Stimulated activated CD4-positive, alpha-beta T cell treated with anti-CD3 and anti-CD28 coated beads, Interleukin-15, amount 100 ng/mL, for 1 hour (primary cell): ENCODE measurements at regions not wholly inside any gene's neighbourhood (a gene's known extent, or its start where the extent isn't known, plus 50 kb on each side); places are given as distances from the start of the nearest gene placed in this dataset.
"Not testable (repeated sequence)": the region's sequence is repeated elsewhere in the genome, so short reads cannot be mapped to it uniquely, and the experiment has no call there.

Source experiments
- DNase-seq, 2 donors: peaks; one replicate each; pipeline ENCODE4 v3.0.0-alpha.2; 2020; ENCODE audit warnings: low read depth in 1 of 2, low spot score in 1 of 2

- no peak for DNase-seq
Observed at GRCh38 chr2:64914247-64914646, 75.0 kb upstream of the SLC1A4 start.

DNA sequence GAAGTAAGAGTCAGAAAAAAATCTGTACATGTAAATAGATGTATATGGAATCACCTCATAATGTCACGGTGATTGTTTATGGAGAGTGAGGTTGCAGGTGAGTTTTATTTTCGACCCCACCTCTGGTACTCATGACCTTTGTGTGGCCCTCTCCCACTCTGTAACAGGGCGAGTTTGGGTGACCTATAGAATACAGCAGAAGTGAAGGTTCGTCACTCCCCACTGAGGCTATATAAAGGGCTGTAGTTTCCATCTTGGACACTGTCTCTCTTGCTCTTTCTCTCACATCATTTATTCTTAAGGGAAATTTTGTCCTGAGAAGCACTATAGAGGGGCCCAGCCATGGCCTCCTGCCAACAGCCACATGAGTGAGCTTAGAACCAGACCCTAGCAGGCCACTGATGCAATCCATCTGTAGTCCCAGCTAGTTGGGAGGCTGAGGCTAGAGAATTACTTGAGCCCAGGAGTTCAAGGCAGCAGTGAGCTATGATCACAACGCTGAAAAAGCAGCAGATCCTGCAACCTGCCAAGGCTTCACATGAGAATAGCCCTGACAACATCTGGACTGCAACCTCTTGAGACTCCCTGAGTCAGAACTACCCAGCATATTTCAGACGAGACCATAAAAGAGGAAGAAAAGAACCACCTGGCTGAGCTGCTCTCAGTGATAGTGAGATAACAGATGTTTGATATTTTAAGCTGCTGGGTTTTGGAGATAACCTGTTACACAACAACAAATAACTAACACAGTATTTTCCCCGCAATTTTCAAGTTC, 74.3 kb upstream of the SLC1A4 start:
- no peak for DNase-seq

DNA sequence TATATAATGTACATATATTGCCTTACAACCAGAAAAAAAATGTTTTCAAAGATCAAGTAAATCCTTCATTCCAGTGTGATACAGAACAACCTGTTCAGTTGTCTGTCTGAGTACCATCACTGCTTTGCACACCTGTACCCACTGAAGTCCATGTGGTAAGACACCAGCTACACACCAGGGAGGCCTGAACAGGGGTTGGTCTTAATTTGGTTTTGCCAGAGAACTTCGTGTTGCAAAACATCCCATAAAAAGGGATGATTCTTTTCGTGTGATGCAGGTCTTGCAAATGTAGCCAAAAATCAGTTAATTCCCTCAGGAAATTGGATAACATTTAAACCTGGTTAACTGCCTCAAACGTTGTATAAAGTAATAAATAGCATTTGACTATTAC, 73.7 kb upstream of the SLC1A4 start:
- no peak for DNase-seq

- no peak for DNase-seq
Observed at GRCh38 chr2:64918220-64918886, 70.8 kb upstream of the SLC1A4 start.

DNA sequence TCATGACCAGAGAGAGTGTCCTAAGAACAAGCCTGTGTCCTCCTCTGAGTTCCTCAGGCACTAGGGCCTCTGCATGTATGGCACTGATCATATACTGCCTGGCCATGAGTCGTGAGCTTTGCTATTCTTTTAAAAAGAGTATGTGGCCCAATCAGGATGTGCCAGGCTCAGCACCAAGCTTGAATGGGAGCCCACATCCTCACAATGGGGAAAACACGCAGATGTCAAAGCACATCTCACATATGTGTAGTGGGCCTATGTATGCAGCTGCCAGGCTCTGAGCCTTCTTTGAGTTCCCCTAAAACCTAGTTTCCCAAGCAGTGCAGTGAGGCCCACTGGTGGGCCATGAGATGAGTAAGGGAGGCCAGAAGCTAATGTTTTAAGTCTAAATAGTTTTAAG, 69.9 kb upstream of the SLC1A4 start:
- DNase-seq: no peak

- DNase-seq: no peak
Observed at GRCh38 chr2:64922482-64923384, 66.5 kb upstream of the SLC1A4 start.

DNA sequence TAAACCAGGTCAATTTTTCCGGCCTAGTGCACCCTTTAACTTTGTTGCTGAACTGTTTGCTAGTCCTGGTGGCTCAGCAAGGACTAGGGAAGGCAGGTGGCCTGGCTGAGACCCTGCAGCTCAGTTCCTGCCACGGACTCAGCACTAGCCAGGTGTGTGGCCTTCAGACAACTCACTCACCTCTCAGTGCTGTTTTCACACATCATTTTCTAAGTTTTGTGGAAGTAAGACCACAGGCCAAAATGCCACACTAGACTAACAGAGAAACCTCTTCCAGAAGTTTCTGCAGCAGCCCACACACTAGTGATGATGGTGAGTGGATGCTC, 65.9 kb upstream of the SLC1A4 start:
- DNase-seq: no peak

GRCh38 chr2:64924170-64924934, 64.8 kb upstream of the SLC1A4 start:
- DNase-seq: no peak

DNA sequence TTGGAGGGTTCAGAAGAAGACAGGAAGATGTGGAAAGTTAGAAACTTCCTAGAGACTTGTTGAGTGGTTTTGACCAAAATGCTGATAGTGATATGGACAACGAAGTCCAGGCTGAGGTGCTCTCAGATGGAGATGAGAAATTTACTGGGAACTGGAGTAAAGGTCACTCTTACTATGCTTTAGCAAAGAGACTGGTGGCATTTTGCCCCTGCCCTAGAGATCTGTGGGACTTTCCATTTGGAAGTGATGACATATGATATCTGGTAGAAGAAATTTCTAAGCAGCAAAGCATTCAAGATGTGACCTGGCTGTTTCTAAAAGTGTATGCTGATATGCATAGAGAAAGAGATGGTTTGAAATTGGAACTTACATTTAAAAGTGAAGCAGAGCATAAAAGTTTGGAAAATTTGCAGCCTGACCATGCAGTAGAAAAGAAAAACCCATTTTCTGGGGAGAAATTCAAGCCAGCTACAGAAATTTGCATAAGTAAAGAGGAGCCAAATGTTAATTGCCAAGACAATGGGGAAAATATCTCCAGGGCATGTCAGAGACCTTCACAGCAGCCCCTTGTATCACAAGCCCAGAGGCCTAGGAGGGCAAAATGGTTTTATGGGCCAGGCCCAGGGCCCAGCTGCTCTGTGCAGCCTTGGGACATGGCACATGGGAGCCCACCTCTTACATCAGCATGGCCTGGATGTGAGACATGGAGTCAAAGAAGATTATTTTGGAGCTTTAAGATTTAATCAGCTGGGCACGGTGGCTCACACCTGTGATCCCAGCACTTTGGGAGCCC, 63.1 kb upstream of the SLC1A4 start:
- not testable (repeated sequence) for DNase-seq

DNA sequence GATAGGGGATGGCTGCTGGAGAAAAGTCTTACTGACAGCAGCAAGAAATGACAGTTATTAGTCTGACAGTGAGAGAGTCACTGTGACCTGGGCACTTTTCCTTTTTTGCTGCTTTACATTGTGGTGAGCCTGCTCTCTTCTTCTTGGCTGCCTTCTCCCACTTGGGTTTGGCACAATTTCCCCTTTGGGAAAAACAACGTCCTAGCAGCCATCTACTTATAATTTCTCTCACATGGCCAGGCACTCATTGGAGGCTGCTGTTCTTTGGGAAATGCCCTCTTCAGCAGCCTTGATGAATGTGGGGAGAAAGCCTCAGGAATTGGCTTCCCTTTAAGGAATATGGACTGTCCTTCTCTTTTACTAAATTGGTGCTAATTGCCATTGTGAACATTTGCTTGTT, 60.4 kb upstream of the SLC1A4 start:
- no peak for DNase-seq

- no peak for DNase-seq
Observed at GRCh38 chr2:64929333-64929732, 59.9 kb upstream of the SLC1A4 start.

GRCh38 chr2:64930258-64930671, 58.9 kb upstream of the SLC1A4 start:
- DNase-seq: no peak

DNA sequence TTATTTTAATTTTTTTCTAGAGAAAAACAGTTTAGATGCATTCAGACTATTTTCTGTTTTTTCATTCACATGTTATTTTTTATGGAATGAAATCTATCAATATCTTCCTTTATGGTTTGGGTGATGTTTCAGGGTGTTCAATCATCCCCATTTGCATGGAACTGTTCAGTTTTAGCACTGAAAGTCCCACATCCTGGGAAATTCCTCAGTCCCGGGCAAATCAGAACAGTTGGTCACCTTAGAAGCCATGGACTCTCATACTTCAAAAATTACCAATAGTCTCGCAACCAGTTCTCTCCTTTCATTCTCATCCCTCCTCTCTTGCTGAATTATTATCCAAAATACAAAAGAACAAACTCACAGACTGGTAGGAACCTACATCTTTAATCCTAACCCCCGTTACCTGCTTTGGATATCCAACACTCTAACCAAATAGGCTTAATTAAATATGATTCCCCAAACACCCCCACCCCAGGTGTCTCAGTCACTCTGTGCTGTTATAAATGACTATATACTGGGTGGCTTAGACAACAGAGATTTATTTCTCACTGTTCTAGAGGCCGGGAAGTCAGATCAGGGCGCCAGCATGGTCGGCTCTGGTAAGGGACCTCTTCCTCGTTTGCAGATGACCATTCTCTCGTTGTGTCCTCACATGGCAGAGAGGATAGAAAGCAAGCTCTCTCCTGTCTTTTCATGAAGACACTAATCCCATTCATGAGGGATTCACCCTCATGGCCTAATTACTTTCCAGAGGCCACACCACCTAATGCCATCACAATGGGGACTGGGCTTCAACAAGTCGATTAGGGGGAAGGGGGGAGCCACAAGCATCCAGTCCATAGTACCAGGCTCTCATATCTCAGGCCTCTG, 57.7 kb upstream of the SLC1A4 start:
- no peak for DNase-seq

DNA sequence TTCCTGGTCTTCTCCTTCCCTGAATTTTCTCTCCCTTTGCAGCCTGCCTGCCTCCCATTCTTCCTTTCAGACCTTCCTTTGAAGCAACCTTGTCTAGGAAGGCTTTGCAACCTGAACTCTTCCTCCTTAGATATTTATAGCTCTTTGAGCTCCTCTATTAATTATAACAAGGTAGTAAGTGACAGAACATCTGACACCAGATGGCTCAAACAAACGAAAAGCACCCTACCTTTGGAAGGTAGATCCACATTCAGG, 57.2 kb upstream of the SLC1A4 start:
- DNase-seq: no peak

GRCh38 chr2:64932371-64933216, 56.6 kb upstream of the SLC1A4 start:
- DNase-seq: no peak

GRCh38 chr2:64934530-64934929, 54.7 kb upstream of the SLC1A4 start:
- no peak for DNase-seq

- no peak for DNase-seq
Observed at GRCh38 chr2:64936809-64937208, 52.4 kb upstream of the SLC1A4 start.

- DNase-seq: not testable (repeated sequence)
Observed at GRCh38 chr2:64937314-64937686, 51.9 kb upstream of the SLC1A4 start.
